Activated T-helper 1 cell treated with anti-CD3 and anti-CD28 coated beads, Interleukin-2, amount 50 U/mL, for 16 hours (primary cell): ENCODE measurements at regions not wholly inside any gene's neighbourhood (a gene's known extent, or its start where the extent isn't known, plus 50 kb on each side); places are given as distances from the start of the nearest gene placed in this dataset.
"Not testable (repeated sequence)": the region's sequence is repeated elsewhere in the genome, so short reads cannot be mapped to it uniquely, and the experiment has no call there.

Source experiments
- DNase-seq, 2 donors: peaks; one replicate each; pipeline ENCODE4 v3.0.0-alpha.2; 2020; ENCODE audit warnings: low read depth in 1 of 2, low spot score in 1 of 2

DNA sequence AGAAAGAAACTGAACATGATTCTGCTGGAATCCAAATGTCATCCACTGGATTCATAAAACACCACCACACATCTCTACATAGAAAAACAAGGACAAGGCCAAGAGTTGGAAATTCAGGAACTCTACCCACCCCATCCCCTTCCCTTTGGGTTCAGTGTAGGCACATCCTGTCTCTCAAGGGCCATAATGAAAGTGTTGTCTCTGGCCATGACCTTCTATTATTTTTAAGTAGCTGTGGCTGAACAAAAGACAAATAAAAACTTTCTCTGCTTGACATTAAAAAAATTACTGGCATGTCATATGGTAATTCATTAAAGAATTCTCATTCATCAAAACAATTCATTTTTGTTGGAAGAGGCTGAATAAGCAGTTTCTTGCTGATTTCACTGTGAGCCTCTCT is 54.9 kb upstream of the ZBTB18 start:
- no peak for DNase-seq

DNA sequence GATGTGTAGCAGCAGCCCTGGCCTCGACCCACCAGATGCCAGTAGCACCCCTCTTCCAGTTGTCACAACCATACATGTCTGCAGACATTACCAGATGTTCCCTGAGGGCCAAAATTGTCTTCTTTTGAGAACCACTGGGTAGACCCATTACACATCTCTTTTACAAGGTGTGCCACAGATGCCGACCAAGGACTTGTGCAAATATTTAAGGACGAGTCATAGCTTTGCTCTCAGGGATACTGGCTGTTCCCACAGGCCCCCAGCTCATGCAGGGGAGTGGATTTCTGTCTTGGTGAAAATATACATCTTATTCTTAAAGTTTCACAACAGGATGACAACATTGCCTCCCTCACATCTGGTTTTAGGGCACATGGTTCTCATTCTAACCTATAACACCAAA is 59.4 kb upstream of the ZBTB18 start:
- DNase-seq = no peak

DNA sequence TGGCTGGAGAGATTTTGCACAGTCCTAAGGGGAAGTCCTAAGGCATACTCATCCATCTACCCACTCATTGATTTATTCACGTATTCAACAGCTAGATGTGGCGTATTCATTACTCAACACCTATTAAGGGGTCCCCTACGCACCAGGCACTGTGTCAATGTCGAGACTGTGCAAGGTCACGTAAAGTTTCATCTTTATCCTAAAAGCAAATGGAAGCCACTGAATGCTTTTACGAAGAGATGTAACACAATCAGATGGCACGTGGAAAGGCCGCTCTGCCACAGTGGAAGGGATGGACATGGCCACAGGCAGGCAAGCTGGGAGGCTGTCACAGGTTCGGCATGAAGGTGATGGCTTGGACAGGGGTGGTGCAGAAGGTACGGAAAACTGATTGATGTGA is 66.3 kb upstream of the ZBTB18 start:
- DNase-seq = no peak

DNA sequence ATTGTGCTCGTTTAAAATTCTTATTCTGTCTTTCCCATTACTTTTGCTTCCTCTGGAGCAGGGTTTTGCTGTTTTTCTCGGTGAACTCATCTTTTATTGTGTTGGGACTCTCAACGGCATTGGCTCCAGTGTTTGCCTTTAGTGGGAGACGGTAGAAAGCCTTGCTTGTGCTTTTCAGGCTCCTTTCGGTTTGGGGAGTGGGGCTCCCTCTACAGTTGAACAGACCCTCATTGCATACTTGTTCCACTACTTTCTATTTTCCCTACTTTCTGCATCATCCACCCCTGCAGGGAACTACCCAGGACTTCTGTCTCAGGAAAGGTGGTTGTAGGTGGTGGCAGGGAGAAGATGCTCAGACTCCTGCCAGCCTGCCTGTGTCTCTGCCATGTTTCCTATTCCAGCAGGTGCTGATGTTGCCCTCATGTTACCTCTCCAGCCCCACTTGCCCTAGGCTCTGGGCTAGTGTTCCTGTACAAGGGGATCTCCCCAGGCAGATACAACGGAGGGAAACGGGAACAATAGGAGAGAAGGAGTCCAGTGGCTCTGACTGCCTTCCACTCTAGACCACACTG is 68.5 kb upstream of the ZBTB18 start:
- DNase-seq = no peak

DNA sequence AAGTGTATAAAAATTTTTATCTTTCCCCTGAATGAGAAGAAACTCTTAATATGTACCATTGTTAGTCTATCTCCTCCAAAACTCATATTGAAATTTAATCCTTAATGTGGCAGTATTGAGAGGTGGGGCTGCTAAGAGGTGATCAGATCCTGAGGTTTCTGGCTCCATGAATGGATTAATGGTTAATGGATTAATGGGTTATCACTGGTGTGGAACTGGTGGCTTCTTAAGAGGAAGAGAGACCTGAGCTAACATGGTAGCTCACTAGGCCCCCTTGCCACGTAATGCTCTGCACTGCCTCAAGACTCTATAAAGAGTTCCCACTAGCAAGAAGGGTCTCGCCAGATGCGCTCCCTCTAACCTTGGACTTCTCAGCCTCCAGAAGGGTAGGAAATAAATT is 70.6 kb upstream of the ZBTB18 start:
- DNase-seq = no peak

DNA sequence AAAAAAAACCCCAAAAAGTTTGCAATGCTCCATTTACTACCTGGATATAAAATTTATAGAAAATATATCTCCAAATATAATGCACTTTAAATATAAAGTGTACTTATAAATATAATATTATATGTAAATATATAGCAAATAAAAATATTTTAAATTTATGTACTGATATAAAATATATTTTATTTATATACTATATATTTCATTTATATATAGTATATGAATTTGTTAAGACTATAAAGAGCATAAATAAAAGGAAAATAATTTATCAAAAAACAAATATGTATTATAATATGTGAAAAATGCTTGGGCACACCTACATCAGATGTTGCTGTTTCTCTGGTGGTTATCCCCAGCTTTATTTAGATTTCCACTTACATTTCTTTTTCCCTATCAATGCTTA is 71.0 kb upstream of the ZBTB18 start:
- no peak for DNase-seq

DNA sequence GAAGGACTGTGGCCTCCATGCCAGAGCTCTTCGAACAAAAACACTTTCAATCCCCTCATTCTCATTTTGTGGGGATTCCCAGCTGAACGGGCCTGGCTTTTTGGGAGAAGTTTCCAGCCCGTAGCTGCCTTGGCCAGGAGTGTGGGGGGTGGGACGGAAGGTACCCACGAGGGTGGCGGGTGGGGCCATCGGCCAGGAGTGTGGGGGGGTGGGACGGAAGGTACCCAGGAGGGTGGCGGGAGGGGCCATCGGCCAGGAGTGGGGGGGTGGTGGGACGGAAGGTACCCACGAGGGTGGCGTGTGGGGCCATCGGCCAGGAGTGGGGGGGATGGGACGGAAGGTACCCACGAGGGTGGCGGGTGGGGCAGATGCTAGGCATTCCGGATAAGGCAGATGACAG is 71.7 kb upstream of the ZBTB18 start:
- DNase-seq = no peak

DNA sequence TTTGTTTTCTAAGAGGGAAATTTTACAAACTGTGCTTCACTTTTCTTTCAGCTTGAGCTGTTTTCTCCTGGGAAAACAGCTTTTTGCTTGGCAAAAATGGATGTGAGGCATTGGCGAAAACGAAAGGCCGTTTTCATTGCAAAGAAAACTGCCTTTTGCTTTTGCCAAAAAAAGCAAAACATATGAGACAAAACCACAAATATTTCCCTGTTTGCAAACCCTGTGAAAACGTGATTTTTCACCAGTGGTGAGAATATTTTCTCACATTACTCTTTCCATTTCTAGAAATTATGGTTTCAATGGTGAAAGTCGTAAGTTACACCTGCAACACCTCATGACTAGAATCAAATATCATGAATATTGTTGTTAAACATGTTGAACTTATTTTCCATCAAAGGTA is 74.0 kb upstream of the ZBTB18 start:
- DNase-seq = no peak

DNA sequence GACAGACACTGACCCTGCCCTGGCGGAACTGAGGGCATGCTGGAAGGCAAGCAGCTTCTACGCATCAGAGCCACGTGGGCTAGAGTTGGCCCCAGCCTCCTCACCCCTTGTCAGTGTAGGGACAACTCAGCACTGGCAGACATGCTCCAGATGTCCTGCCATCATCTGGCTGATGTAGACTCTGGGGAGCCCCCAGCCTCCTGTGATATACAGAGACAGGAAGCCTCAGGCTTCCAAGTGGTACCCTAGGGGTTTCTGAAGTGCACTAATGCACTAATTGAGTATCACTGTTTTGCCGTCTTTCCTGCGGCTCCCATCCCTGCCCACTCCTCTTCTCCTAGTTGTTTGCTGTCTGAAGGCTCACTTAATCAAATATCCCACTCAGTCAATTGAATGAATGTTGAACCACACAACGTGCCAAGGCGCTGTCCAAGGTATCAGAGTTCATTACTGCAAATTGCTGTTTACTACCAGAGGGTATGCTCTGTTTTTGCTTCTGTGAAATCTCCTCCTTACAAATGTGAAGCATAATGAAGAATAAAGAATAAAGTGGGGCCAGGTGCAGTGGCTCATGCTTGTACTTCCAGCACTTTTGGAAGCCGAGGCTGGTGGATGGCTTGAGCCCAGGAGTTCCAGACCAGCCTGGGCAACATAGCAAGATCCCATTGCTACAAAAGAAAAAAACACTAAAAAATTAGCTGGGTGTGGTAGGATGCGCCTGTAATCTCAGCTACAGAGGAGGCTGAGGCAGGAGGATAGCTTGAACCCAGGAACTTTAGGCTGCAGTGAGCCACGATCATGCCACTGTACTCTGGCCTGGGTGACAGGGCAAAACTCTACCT is 76.4 kb upstream of the ZBTB18 start:
- DNase-seq = no peak

DNA sequence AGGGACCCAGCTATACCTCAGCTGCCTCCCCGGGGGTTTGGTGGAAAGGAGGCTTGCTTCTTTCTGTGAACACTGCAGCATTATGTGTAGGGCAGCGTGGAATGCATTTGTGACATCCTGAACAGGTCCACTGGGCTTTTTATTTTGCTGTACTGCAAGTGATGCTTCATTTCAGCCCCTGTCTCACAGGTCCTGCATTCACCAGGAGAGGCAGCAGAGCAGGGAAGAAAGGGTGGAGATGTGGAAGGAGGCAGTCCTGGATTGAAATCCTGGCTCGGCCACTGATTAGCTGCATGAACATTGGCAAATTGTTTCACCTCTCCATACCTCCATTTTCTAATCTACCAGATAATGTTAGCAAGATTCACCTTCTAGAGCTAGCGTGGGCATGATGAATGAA is 77.9 kb upstream of the ZBTB18 start:
- no peak for DNase-seq

DNA sequence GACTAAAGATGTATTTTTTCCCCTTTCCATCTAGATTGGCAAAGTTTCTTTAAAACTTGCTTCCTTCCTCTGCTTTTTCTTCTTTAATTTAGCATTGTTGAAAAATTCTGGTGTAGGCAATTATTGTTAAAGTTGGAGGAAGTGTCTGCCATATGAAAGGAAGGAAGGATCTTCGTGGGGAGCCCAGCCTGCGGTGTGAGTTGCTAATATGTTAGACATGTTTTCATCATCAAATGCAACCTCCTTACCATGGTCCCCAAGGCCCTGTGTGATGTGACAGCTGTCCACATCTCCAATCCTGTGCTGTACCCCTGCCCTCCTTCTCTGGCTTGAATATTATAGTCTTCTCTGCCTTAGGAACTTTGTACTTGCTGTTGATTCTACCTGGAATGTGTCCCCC is 81.0 kb upstream of the ZBTB18 start:
- no peak for DNase-seq

DNA sequence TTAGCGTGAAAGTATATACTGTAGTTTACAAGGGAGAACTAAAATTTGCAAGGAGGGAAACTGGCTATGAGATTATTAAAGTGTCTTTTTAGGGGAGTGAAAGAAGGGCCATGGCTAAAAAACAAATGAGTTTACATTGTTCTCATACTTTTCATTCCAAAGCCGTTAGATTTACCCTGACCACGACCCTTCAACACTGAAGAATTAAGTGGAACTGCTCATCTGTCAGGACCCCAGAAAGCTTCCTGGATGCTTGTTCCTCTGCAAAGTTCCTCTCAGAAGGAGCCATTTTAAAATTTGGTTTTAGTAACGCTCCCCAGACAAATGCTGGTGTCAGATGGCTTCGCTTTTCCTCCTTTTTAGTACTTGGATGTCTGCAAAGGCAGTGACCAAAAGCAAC is 82.7 kb upstream of the ZBTB18 start:
- no peak for DNase-seq

DNA sequence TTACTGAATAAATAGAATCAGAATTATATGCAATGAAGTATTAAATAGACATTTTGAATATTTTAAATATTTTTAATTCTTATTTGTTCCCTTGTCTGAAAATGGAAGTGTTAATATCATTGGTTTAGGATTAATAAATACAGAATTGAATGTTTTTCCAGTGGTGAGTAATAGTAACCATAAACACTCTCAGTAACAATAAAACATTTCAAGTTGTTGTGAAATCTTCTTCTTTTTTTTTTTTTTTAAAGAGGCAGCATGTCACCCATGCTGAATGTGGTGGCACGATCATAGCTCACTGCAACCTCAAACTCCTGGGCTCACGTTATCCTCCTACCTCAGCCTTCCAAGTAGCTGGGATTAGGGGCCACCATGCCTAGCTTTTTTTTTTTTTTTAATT is 86.2 kb upstream of the ZBTB18 start:
- DNase-seq = no peak

DNA sequence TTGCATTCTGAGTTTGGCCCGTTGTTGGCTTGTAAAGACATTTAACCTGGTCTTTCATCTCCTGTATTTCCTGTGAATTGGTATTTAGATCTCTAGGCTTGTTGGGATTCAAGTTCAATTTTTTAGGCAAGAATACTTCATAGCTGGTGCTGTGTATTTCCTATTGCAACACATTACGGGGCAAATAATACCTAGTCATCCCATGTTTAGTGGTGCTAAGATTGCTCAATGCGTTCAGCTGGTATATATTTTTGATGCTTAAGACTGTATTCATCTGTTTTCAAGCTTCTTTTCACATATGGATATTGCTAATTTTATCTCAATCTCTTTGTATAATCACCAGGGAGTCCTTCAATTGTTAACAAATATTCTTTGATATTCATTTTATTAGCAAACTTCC is 87.5 kb upstream of the ZBTB18 start:
- no peak for DNase-seq

DNA sequence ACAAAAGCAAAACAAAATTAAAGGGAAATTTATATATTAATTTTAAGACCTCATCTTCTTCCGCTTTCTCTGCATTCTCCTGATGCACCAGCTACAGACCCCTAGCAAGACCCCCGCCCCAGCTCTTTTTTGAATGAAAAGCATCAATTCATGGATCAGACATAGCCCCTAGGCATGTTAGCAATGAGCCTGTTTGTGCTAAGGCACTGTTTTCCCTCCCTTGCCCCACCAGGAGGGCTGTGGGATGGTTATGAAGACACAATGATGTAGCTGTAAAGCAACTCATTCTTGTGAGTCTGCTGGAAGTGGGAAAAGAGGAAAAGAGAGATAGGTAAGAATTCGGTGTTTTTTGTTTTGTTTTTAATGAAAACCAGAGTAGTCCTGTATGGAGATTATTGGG is 88.5 kb upstream of the ZBTB18 start:
- no peak for DNase-seq

DNA sequence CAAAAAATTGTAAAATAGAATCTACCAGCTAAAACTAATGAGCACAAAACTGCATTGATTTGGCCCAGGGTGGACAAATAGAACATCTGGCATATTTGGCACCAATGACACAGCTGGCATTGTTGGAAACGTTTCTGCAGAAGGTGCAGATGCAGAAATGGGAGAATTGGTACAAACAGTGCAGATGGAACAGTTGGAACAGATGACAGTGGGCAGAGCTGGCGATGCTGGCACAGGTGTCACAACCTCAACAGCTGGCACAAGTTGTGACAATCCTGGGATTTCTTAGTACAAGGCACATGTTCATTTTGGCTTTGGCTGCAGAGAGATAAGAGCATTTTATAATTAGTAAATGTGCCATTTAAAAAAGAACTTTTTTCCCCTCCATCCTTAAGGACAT is 91.1 kb upstream of the ZBTB18 start:
- DNase-seq = no peak

DNA sequence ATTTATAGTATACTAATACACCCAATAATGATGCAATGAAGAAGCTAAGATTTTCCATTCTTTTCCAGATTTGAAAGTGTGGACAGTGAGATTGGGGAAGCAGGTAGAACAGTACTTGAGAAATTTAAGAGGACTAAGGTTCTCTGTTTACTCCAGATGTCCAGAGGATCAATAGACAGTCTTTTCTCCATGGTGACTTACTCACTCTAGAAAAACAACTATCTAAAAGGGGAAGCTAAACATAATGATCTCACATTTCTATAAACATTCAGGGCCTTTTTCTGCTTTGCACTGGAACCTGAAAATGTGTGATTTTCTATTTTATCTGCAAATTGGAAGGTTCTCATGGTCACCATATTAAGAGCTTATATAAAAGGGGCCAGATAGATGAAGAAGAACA is 93.9 kb upstream of the ZBTB18 start:
- DNase-seq = no peak

DNA sequence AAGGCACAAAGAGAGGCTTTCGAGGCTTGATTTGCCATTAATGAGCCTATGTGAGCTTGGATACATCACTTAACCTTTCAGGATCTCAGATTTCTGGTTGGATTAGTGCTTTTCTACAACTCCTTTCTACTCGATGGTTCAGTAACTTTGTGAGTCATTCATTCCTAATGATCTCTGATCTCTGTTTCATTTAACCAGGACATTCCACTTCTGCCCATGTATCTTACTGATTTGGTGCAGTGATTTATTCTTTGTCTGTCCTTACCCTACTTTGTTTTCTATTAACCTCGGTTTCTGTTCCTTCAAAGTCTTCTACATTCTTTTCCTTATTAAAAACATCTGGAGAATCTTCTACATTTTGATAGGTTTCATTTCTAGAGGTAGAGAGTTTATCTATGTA is 94.6 kb upstream of the ZBTB18 start:
- no peak for DNase-seq

DNA sequence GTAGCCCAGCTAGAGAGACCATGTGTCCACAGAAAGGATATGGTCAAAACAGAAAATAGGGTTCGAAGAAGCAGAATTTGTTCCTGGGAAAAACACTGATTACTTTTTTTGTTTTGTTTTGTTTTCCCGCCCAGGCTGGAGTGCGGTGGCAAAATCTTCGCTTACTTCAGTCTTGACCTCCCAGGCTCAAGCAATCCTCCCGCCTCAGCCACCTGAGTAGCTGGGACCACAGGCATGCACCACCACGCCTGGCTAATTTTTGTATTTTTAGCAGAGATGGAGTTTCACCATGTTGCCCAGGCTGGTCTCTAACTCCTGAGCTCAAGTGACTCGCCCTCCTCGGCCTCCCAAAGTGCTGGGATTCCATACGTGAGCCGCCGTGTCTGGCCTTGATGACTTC is 99.9 kb upstream of the ZBTB18 start:
- DNase-seq = not testable (repeated sequence)

DNA sequence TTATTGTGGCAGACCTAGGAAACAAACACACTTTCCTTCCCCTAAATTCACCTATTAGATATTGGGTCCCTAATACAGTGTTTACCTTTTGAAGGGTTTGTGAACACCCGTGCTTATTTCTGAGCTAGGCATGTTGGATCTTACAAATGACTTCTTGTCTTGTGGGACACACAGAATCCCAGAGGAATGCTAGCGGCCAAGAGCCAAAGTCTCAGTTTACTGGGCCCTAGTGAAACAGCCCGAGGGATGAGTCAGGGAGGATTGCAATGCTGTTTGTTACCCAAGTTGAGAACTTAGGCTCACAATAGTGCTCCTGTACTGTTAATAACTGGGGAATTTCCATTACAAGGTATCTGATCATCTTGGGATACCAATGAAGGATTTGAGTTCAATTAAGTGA is 100.1 kb upstream of the AKT3 start:
- no peak for DNase-seq

DNA sequence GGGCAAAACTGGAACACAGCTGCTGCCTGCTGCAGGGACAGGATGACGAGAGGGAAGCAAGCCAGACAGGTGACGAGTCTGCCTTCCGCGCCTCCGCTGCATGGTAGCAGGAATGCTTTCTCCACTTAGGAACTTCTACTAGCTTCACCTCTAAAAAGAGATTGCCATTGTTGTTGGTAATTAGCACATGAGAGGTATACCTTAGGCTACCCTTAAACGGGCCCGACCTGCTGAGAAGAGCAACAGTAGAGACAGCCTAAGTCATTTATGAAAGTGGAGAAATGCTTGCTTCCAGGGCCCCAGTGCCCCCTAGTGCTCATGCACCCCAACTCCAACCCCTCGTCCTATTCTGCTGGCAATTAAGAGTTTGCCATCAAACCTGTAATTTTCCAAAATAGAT is 96.9 kb upstream of the AKT3 start:
- peak in 1 of 2 donors; percentile 5 for DNase-seq

DNA sequence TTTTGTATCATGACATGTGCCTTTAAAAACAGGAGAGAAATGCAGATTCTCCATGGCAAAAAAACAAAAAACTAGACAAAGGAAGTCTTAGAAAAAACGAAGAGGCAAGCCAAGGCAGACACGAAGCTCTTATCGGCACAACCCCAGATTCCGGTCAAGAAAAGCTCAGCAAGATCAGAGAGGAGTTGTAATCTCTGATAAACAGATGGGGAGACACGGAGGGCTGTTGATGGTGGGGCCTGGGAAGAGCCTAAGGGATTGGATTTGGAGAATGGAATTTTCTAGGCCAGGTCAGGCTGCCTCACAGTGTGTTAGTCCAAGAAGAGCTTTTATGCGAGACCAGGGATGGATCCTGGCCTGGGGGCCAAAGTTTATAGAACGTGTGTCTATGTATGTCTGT is 96.2 kb upstream of the AKT3 start:
- DNase-seq = no peak

DNA sequence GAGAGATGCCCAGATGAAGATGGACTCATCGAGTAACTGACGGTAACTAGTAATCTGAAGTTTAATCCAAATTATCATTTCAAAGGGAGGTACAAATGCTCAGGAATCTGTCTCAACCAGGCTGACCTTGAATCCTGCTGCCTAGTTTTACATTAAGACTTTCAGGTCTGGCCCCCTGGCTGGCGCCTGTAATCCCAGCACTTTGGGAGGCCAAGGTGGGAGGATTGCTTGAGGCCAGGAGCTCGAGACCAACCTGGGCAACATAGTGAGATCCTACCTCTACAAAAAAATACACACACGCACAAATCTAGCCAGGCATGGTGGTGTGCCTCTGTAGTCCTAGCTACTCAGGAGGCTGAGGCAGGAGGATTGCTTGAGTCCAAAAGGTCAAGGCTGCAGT is 95.7 kb upstream of the AKT3 start:
- DNase-seq = no peak
